Sigmoid colon (tissue), 6 donors: ENCODE measurements at regions not wholly inside any gene's neighbourhood (a gene's known extent, or its start where the extent isn't known, plus 50 kb on each side); places are given as distances from the start of the nearest gene placed in this dataset.

ENCODE experiments used
- DNase-seq: peaks from one replicate; pipeline ENCODE4 v3.0.0-alpha.2; 2019
- H3K27ac ChIP-seq, 4 donors: fragments of 200-600 bp; sonication (generic); one replicate each; pipeline ENCODE4 v1.5.1; 2016 to 2019; ENCODE audit warnings: mild to moderate bottlenecking in 1 of 4
- H3K27me3 ChIP-seq, 3 donors: fragments of 200-600 bp; sonication (generic); one replicate each; pipeline ENCODE4 v1.5.1; 2019; ENCODE audit warnings: mild to moderate bottlenecking in 1 of 3
- H3K36me3 ChIP-seq, 4 donors: fragments of 200-600 bp; sonication (generic); one replicate each; pipeline ENCODE4 v1.5.1; 2016 to 2019
- H3K4me1 ChIP-seq, 4 donors: fragments of 200-600 bp; sonication (generic); one replicate each; pipeline ENCODE4 v1.5.1; 2017 to 2019
- H3K4me3 ChIP-seq, 4 donors: fragments of 200-600 bp; sonication (generic); one replicate each; pipeline ENCODE4 v1.5.1; 2017 to 2019; ENCODE audit warnings: mild to moderate bottlenecking in 2 of 4, moderate library complexity in 1 of 4
- H3K9me3 ChIP-seq, 4 donors: fragments of 200-600 bp in 3 of 4; sonication (generic) in 3 of 4; one replicate each; pipeline versions ENCODE4 v1.5.1 to v1.6.1; 2013 to 2019
- EP300 ChIP-seq, 4 donors: sonication (generic); formaldehyde crosslinking; IDR thresholded peaks; one replicate each; pipeline ENCODE4 v1.6.1; 2017; ENCODE audit warnings: antibody characterized with exemption in 4 of 4
- POLR2A ChIP-seq, 2 donors: fragments of 450-650 bp; IDR thresholded peaks; one replicate each; pipeline ENCODE4 v1.6.1; 2016; ENCODE audit warnings: antibody characterized with exemption in 2 of 2, mild to moderate bottlenecking in 2 of 2, moderate library complexity in 2 of 2
- POLR2AphosphoS5 ChIP-seq, 4 donors: sonication (generic); formaldehyde crosslinking; IDR thresholded peaks; one replicate each; pipeline ENCODE4 v1.6.1; 2017; ENCODE audit warnings: antibody characterized with exemption in 4 of 4
- WGBS, 2 donors: extraction: QIAGEN DNeasy Blood & Tissue Kit; methylation state at CpG; one replicate each; pipeline ENCODE4 v1.1.7; 2013; 5-methylcytosine and 5-hydroxymethylcytosine counted together
- intact Hi-C: fragments of 100-400 bp; cut with DNase I; formaldehyde crosslinking; loops from one replicate; pipeline ENCODE4 v1.15.1; 2023
- TF ChIP-seq, protein P1 (sequence below), 4 experiments: fragments of 450-650 bp in 3 of 4; fragments of 200-600 bp in 1 of 4; IDR thresholded peaks; one replicate each; pipeline ENCODE4 v1.5.1; 2016 to 2019; ENCODE audit warnings: antibody characterized with exemption in 4 of 4, mild to moderate bottlenecking in 3 of 4, moderate library complexity in 2 of 4
- donor health status: healthy with polysubstance abuse.
- donor health status: healthy.

DNA sequence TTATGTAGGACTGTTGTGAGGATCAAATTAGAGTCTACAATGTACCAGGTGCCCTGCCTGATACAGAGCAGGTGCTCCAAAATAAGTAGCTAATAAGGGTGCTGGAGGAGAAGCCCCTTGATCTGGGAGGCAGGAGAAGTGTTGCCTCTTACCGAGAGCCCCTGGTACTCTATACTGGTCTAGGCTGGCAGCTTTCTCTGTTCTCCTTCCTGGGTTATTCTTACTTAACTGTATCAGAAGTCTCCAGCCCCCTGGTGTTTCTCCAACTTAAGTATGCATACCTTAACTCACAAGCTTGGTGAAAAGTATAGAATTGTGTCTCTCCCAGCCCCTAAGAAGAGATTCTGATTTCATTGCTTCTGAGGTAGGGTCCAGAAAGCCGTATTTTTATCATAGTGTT, 254.9 kb downstream of the LRIG3 start:
- no peak overlapping the region for H3K4me3 ChIP-seq
- WGBS, 2 donors = 90% methylated on average over 2 of the region's 2 CpGs
- no peak for DNase-seq
- no peaks in the 10 kb centered on the region for H3K9me3 ChIP-seq
- H3K36me3 ChIP-seq = no peaks in the 10 kb centered on the region
- H3K27ac ChIP-seq = no peak overlapping the region
- TF ChIP-seq POLR2A (IDR thresholded peaks at IDR 0.05) (no peak), POLR2AphosphoS5 (IDR thresholded peaks at IDR 0.05) (no peak), EP300 (IDR thresholded peaks at IDR 0.05) (no peak)
- TF ChIP-seq, protein P1, sequence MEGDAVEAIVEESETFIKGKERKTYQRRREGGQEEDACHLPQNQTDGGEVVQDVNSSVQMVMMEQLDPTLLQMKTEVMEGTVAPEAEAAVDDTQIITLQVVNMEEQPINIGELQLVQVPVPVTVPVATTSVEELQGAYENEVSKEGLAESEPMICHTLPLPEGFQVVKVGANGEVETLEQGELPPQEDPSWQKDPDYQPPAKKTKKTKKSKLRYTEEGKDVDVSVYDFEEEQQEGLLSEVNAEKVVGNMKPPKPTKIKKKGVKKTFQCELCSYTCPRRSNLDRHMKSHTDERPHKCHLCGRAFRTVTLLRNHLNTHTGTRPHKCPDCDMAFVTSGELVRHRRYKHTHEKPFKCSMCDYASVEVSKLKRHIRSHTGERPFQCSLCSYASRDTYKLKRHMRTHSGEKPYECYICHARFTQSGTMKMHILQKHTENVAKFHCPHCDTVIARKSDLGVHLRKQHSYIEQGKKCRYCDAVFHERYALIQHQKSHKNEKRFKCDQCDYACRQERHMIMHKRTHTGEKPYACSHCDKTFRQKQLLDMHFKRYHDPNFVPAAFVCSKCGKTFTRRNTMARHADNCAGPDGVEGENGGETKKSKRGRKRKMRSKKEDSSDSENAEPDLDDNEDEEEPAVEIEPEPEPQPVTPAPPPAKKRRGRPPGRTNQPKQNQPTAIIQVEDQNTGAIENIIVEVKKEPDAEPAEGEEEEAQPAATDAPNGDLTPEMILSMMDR (IDR thresholded peaks at IDR 0.05) = no peak
- no peaks in the 10 kb centered on the region for H3K27me3 ChIP-seq
- no peaks in the 10 kb centered on the region for H3K4me1 ChIP-seq
- intact Hi-C loops = no loop called here

DNA sequence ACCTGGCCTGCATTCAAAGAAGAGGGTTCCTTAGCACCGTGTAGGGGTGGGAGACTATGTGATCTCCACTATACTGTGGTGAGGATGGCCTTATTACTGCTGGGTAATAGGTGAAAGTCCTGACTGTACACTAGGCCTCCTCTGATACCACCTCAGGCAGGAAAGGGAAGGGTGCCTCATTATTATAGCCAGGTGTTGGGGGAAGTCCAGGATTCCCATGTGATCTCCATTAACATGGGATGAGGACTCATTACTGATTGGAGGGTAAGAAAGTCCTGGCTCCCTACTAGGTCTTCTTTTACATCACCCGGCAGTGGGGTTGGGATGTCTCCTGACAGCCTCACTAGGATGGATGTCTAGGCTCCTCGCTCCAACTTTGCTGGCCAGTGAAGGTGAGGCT, 252.1 kb downstream of the LRIG3 start:
- DNase-seq = no peak
- Histone ChIP-seq H3K27ac (no peak overlapping the region), H3K9me3 (no peaks in the 10 kb centered on the region), H3K36me3 (no peaks in the 10 kb centered on the region), H3K4me3 (no peak overlapping the region), H3K4me1 (no peaks in the 10 kb centered on the region), H3K27me3 (no peaks in the 10 kb centered on the region)
- intact Hi-C loops = no loop called here
- TF ChIP-seq, protein P1 (IDR thresholded peaks at IDR 0.05) = no peak
- no peak for TF ChIP-seq EP300 (IDR thresholded peaks at IDR 0.05)
- TF ChIP-seq POLR2A (IDR thresholded peaks at IDR 0.05) = no peak
- no peak for TF ChIP-seq POLR2AphosphoS5 (IDR thresholded peaks at IDR 0.05)
- 89% methylated on average over 3 of the region's 3 CpGs for WGBS, 2 donors

- DNase-seq = no peak
- Histone ChIP-seq H3K4me3 (no peak overlapping the region), H3K27me3 (no peaks in the 10 kb centered on the region), H3K36me3 (no peaks in the 10 kb centered on the region), H3K27ac (no peak overlapping the region), H3K4me1 (no peaks in the 10 kb centered on the region), H3K9me3 (no peaks in the 10 kb centered on the region)
- 84 to 91% methylated on average over 1 of the region's 1 CpG for WGBS, 2 donors
- intact Hi-C loops = no loop called here
- TF ChIP-seq POLR2AphosphoS5 (IDR thresholded peaks at IDR 0.05) = no peak
- no peak for TF ChIP-seq EP300 (IDR thresholded peaks at IDR 0.05)
- TF ChIP-seq POLR2A (IDR thresholded peaks at IDR 0.05) = no peak
- TF ChIP-seq, protein P1 (IDR thresholded peaks at IDR 0.05) = no peak
Measured at GRCh38 chr12:58668871-58669270, 251.4 kb downstream of the LRIG3 start.

DNA sequence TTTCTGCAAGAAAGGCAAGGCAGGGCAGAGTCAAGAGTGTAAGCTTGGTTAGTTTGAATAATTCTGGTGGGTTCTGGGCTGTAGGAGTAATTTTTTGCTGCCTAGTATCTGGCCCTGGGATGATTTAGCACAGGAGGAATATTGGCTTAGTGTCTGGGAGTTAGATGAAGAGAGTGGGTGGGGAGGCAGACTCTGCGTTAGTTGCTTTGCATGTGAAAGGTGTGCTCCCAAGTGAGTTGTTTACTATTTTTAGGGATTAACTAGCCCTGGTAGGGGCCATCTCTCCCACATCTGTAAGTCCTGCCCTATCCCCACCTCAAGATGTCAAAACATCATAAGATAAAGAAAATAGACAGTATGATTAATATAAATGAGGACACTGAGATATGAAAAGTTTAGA, 249.7 kb downstream of the LRIG3 start:
- TF ChIP-seq, protein P1 (IDR thresholded peaks at IDR 0.05) = no peak
- no peak for TF ChIP-seq POLR2AphosphoS5 (IDR thresholded peaks at IDR 0.05)
- no peak for TF ChIP-seq EP300 (IDR thresholded peaks at IDR 0.05)
- TF ChIP-seq POLR2A (IDR thresholded peaks at IDR 0.05) = no peak
- intact Hi-C loops = no loop called here
- Histone ChIP-seq H3K27me3 (no peaks in the 10 kb centered on the region), H3K4me1 (no peaks in the 10 kb centered on the region), H3K4me3 (no peak overlapping the region), H3K27ac (no peak overlapping the region), H3K36me3 (no peaks in the 10 kb centered on the region), H3K9me3 (no peaks in the 10 kb centered on the region)
- DNase-seq = no peak
- WGBS, 2 donors = 80 to 88% methylated on average over 1 of the region's 1 CpG

DNA sequence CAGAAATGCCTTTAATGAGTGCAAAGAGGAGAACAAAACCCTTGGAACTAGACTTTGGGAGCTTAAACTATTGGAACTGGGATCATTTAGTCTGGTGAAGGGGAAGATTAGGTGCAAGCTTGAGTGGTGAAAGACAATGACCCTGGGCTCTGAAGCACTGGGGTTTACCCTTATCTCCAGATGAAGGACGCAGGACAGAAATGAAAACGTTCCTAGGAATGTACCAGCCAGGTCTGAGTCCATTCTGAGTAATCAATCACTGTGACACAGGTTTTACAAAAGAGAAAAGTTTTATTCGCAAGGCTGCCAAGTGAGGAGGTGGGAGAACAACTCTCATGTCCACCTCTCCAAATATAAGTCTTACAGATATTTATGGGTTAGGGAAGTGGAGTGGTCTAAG, 249.1 kb downstream of the LRIG3 start:
- 53 to 62% methylated on average over 3 of the region's 3 CpGs for WGBS, 2 donors
- Histone ChIP-seq H3K9me3 (no peaks in the 10 kb centered on the region), H3K27me3 (no peaks in the 10 kb centered on the region), H3K4me3 (no peak overlapping the region), H3K36me3 (no peaks in the 10 kb centered on the region), H3K27ac (no peak overlapping the region), H3K4me1 (no peaks in the 10 kb centered on the region)
- intact Hi-C loops = no loop called here
- TF ChIP-seq, protein P1 (IDR thresholded peaks at IDR 0.05) = no peak
- TF ChIP-seq POLR2A (IDR thresholded peaks at IDR 0.05) (no peak), EP300 (IDR thresholded peaks at IDR 0.05) (no peak), POLR2AphosphoS5 (IDR thresholded peaks at IDR 0.05) (no peak)
- DNase-seq = no peak
